ENCODE measurements at regions not wholly inside any gene's neighbourhood (a gene's known extent, or its start where the extent isn't known, plus 50 kb on each side); places are given as distances from the start of the nearest gene placed in this dataset.

DNA sequence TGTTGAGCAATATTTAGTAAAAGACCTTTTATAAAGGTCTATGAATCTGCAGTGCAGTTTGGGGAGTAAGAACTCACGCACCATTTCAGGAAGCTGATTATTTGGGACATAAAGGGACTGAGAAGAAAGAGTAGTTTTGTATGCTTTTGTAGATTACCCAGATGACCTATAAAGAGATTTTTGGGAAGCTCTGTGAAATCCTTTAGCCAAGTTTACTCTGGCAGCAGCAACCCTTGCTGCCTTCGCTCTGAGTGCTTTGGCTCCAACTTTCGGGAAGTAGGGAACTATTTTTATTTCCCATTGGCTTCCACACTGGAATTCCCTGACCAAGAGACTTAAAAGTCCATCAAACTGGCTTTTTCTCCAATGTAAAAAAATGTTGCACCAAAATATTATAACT, 1110.1 kb upstream of the PHF14 start:
- no peak for DNase-seq
- no peak for TF ChIP-seq GATA1 (IDR thresholded peaks at IDR 0.05; ENCODE audit: low read depth, low read length)
- no peak for TF ChIP-seq POLR2A (IDR thresholded peaks at IDR 0.05; ENCODE audit: low read length)

DNA sequence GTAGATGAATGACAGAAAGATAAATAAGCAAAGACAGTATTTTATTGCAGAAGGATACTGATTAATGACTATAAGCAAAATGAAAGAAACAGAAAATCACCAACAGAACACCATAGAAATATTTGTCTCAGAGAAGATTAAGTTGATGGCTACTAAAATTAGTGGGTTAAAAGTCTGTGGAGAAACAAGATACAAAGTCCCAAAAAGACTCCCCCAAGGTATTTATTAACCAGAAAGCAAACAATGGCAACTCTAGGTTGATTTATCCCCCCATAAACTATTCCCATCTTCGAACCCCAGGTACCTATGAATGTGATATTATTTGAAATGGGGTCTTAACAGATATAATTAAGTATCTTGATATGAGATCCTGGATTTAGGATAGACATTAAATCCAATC, 1104.5 kb upstream of the PHF14 start:
- no peak for DNase-seq
- TF ChIP-seq GATA1 (IDR thresholded peaks at IDR 0.05; ENCODE audit: low read depth, low read length) (no peak), POLR2A (IDR thresholded peaks at IDR 0.05; ENCODE audit: low read length) (no peak)

DNA sequence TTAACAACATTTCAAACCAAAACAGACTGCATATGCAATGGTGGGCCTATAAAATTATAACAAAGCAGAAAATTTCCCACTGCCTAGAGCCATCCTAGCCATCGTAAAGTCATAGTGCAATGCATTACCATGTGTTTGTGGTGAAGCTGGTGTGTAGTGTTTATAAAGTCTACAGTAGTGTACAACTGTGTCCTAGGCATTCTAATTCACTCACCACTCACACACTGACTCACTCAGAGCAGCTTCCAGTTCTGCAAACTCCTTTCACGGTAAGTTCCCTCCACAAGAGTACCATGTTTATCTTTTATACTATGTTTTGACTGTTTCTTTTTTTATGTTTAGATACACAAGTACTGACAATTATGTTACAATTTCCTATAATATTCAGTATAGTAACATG, 1104.1 kb upstream of the PHF14 start:
- no peak for DNase-seq
- TF ChIP-seq GATA1 (IDR thresholded peaks at IDR 0.05; ENCODE audit: low read depth, low read length) (no peak), POLR2A (IDR thresholded peaks at IDR 0.05; ENCODE audit: low read length) (no peak)

DNA sequence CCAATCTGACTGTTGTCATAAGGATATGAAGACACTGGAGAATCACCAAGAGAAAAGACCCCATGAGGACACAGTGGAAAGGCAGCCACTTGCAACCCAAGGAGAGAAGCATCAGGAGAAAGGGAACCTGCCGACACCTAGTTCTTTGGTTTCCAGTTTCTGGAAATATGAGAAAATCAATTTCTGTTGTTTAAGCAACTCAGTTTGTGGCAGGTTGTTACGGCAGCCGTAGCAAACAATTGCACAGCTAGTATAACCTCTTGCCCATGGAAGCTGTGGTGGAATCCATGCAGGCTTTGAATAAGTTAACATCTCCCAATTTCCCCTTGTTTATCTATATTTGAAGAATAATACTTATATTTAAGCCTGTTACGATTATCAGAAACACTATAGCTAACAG, 1103.0 kb upstream of the PHF14 start:
- TF ChIP-seq POLR2A (IDR thresholded peaks at IDR 0.05; ENCODE audit: low read length) (no peak), GATA1 (IDR thresholded peaks at IDR 0.05; ENCODE audit: low read depth, low read length) (no peak)
- no peak for DNase-seq

DNA sequence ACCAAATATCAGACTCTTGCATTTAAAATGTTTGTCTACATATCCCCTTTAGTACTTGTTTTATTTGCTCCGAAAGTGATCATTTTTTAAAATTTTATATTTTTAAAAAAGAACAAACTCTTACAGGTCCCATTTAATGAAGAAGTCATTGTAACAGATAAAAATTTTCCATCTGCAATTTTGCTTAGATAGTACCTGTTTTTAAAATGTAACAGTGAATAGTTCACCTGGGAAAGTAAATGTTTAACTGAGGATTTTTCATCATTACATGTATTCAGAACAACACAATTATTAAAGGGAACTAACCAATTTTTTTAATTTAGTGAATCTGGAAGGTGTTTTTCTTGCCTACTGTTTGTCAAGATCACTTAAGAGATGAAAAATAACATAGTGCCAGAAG, 1099.5 kb upstream of the PHF14 start:
- no peak for DNase-seq
- TF ChIP-seq POLR2A (IDR thresholded peaks at IDR 0.05; ENCODE audit: low read length) (no peak), GATA1 (IDR thresholded peaks at IDR 0.05; ENCODE audit: low read depth, low read length) (no peak)

DNA sequence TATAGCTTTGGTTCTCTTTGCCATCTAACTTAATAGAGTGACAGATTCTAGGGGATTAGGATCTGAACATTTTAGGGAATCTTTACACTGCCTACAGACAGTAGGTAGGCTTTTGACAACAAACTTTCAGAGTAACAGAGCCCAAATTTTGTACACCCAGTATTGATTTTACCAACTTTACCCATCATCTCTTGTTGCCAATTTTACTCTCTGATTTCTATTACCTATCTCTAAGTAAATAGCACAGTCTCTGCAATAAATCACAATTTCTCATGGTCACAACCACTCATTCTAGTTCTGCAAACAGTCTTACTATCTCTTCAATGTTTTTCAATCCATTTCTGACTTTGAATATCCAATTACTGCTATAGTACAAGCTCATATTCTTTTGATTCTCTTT, 1097.6 kb upstream of the PHF14 start:
- DNase-seq, result no peak
- TF ChIP-seq POLR2A (IDR thresholded peaks at IDR 0.05; ENCODE audit: low read length), result no peak
- no peak for TF ChIP-seq GATA1 (IDR thresholded peaks at IDR 0.05; ENCODE audit: low read depth, low read length)

DNA sequence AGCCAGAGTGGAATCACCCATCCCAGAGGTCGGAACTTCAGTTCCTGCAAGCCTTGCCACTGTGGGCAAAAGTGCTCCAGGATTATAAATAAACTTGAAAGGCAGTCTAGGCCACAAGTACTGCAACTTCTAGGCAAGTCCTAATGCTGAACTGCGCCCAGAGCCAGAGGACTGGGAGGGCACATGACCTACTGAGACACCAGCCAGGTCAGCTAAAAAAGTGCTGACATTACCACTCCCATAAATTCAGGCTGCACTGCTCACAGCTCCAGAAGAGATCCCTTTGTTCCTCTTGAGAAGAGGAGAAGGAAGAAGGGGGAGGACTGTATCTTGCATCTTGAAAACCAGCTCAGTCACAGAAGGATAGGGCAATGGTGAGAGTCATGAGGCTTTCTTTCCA, 1084.1 kb upstream of the PHF14 start:
- peak in 1 of 2 experiments; percentile 5 for DNase-seq
- TF ChIP-seq POLR2A (IDR thresholded peaks at IDR 0.05; ENCODE audit: low read length) (no peak), GATA1 (IDR thresholded peaks at IDR 0.05; ENCODE audit: low read depth, low read length) (no peak)

DNA sequence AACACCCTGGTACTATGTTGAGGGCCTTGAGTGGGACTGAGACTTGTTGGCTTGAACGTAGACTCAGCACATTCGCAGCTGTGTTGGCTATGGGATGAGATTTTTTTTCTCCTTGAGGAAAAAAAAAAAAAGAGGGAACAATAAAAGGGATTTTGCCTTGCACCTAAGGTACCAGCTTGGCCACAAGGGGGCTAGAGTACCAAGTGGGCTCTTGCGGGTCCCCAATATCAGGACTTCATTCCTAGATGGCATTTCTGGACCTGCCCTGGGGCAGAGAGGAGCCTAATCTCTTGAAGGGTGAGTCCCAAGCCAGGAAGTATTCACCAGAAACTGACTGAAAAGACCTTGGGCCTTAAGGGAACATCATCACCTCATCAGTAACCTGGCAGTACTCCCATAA, 1083.6 kb upstream of the PHF14 start:
- TF ChIP-seq POLR2A (IDR thresholded peaks at IDR 0.05; ENCODE audit: low read length) (no peak), GATA1 (IDR thresholded peaks at IDR 0.05; ENCODE audit: low read depth, low read length) (no peak)
- peak in 1 of 2 experiments; percentile 0 for DNase-seq

DNA sequence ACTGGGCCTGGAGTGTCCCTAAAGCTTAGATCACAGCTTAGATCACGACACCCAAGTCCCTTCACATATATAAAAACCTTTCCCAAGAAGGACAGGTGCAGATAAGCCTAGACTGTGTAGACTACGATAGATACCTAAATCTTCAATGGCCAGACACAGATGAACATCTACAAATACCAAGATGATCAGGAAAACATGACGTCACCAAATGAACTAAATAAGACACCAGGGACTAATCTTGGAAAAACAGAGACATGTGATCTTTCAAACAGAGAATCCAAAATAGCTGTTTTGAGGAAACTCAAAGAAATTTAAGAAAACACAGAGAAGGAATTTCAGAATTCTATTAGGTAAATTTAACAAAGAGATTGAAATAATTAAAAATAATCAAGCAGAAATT, 1082.6 kb upstream of the PHF14 start:
- no peak for DNase-seq
- TF ChIP-seq GATA1 (IDR thresholded peaks at IDR 0.05; ENCODE audit: low read depth, low read length), result no peak
- TF ChIP-seq POLR2A (IDR thresholded peaks at IDR 0.05; ENCODE audit: low read length), result no peak

DNA sequence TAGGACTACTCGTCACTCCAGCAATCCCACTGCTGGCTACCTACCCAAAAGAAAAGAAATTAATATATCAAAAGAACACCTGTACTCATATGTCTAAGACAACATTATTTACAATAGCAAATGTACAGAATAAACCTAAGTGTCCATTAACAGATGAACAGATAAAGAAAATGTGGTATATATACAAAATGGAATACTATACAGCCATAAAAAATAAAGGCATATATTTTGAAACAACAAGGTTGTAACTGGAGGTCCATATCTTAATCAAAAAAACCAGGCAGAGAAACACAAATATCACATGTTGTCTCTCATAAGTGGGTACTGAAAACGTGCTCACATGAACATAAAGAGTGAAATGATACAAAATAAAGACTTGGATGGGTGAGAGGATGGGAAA, 1073.3 kb upstream of the PHF14 start:
- TF ChIP-seq POLR2A (IDR thresholded peaks at IDR 0.05; ENCODE audit: low read length), result no peak
- TF ChIP-seq GATA1 (IDR thresholded peaks at IDR 0.05; ENCODE audit: low read depth, low read length), result no peak
- DNase-seq, result no peak

DNA sequence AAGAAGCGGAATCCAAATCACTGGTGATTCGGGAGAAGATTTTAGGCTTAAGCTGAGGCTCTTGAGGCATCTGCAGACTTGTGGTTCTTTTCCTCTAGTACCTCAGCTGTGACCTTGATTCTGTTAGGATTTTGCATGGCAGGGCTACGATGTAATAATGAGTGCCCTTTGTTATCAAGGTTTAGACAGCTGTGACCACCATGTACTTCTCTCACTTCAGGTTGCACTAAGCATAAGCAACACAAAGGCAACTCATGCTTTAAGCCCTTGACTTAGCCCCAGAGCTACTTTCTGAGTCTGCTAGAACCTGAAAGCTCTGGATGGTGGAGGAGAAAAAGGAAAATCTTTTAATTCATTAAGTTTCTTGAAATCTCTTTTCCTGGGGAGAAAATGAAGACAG, 1052.3 kb upstream of the PHF14 start:
- TF ChIP-seq POLR2A (IDR thresholded peaks at IDR 0.05; ENCODE audit: low read length) (no peak), GATA1 (IDR thresholded peaks at IDR 0.05; ENCODE audit: low read depth, low read length) (no peak)
- DNase-seq, result no peak

DNA sequence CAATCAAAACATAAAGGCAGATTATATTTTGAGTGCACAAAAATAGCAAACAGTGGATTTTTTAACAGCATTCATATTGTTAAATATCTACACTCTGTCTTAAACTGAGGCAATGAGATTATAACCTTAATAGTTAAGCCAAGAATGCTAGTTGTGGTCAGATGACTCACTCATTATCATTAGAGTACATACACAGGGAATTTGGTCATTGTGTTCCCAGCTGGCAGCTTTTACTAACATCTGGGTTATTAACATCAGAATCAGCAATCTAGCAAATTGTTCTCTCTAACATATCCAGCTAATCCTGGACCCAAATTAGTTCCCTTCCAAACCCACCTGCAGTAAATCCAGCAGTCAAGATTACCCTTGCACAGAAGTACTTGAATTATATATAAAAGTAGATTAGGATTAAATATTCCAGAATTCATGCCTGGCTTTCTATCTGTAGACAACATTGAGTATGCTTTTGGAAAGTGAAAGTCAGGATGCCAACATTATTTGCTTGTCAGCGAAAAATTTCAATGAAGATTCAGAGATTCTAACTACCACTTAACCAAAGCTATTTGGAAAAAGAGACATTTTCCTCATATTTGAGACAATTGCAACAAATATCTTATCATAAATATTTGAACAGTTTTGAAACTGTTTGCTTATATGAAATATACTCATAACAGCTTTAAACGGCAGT, 1035.6 kb upstream of the PHF14 start:
- no peak for TF ChIP-seq GATA1 (IDR thresholded peaks at IDR 0.05; ENCODE audit: low read depth, low read length)
- DNase-seq, result peak; percentile 4 to 43

DNA sequence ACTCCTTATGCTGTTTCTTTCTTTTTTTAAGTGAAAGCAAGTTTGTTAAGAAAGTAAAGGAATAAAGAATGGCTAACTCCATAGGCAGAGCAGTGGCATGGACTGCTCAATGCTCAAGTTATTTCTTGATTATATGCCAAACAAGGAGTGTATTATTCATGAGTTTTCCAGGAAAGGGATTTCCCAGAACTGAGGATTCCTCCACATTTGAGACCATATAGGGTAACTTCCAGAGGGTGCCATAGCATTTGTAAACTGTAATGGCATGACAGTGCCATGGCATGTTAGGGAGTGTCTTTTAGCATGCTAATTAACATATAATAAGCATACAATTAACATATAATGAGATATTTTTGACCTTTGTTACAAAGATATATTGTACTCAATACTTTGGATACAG, 1034.5 kb upstream of the PHF14 start:
- peak; percentile 20 to 32 for DNase-seq
- TF ChIP-seq GATA1 (IDR thresholded peaks at IDR 0.05; ENCODE audit: low read depth, low read length) (no peak), POLR2A (IDR thresholded peaks at IDR 0.05; ENCODE audit: low read length) (no peak)

DNA sequence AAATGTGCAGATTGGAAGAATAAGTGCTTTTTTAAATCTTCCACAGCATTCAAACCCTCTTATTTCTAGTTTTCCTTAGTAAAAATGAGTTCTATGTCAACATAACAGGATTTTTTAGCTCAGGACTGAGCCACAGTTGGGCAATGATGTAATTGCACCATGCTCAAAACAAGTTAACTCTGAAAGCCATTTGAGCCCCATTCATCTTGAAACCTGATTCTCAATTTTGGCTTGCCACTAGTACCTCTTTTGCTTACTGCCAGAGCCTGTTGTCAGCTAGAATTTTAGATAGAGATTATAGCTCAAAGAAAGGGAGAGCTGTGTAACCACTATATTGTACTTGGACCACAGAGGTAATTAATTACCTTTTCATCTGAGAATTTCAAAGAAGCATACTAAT, 1028.5 kb upstream of the PHF14 start:
- TF ChIP-seq POLR2A (IDR thresholded peaks at IDR 0.05; ENCODE audit: low read length), result no peak
- TF ChIP-seq GATA1 (IDR thresholded peaks at IDR 0.05; ENCODE audit: low read depth, low read length), result no peak
- DNase-seq, result no peak

DNA sequence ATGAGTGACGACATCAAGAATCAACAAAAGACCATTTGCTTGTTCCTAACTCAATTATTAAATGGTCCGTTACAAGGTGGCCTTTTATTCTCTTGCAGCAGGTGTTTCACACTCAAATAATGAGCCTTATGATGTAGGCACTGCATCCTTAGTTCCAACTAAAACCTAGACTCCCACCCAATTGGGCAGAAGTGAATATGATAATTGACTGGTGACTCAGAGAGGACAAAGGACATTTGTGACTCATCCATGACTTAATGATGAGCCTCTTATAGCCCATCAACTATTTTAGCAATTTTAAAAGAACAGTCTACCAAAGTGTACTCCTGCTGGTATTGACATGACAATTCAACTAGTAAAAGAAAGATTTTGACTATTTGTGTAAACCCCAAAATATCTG, 1027.8 kb upstream of the PHF14 start:
- TF ChIP-seq POLR2A (IDR thresholded peaks at IDR 0.05; ENCODE audit: low read length), result no peak
- no peak for DNase-seq

DNA sequence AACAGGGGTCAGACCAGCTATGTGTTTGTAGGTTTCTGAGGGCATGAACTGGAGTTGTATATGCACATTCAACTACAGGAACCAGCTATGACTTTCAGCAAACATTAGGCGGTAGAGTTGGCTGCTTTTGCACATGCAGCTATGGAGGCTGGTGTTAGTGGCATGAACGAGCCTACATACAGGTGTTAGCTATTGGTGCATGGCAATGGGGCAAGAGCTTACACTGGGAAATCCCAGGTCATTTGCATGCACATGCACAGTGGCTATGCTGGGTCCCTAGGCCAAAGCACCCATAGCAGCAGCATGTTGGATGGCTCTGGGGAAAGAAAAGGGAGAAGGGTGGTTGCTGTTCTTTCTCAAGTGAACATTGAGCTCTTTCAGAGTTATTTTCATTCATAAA, 1018.5 kb upstream of the PHF14 start:
- DNase-seq, result no peak

More for the DNA sequence above, 1018.5 kb upstream of the PHF14 start:
- TF ChIP-seq POLR2A (IDR thresholded peaks at IDR 0.05; ENCODE audit: low read length) (no peak), GATA1 (IDR thresholded peaks at IDR 0.05; ENCODE audit: low read depth, low read length) (no peak)

Measured in erythroblast (primary cell).